Thymus (tissue), 11 donors: ENCODE measurements at regions not wholly inside any gene's neighbourhood (a gene's known extent, or its start where the extent isn't known, plus 50 kb on each side); places are given as distances from the start of the nearest gene placed in this dataset.

Source experiments
- DNase-seq, 9 donors: peaks; one replicate each; pipeline ENCODE4 v3.0.0-alpha.2; 2013; ENCODE audit warnings: low spot score in 9 of 9, low read depth in 6 of 9, missing footprints in 1 of 9
- H3K27ac ChIP-seq, 2 donors: one replicate each; pipeline ENCODE4 v1.5.1; 2013; ENCODE audit warnings: control low read depth in 1 of 2, low read depth in 1 of 2, low read length in 1 of 2, mild to moderate bottlenecking in 1 of 2, moderate library complexity in 1 of 2
- H3K27me3 ChIP-seq, 2 donors: one replicate each; pipeline ENCODE4 v1.5.1; 2013; ENCODE audit warnings: low read length in 1 of 2; ENCODE audit not compliant: control insufficient read depth in 2 of 2, insufficient read depth in 1 of 2
- H3K36me3 ChIP-seq, 2 donors: one replicate each; pipeline ENCODE4 v1.5.1; 2013; ENCODE audit warnings: low read length in 1 of 2, mild to moderate bottlenecking in 1 of 2, moderate library complexity in 1 of 2; ENCODE audit not compliant: control insufficient read depth in 2 of 2, insufficient read depth in 2 of 2
- H3K4me1 ChIP-seq, 2 donors: one replicate each; pipeline ENCODE4 v1.5.1; 2013; ENCODE audit warnings: low read length in 2 of 2; ENCODE audit not compliant: control insufficient read depth in 2 of 2, insufficient read depth in 2 of 2
- H3K4me3 ChIP-seq, 2 donors: one replicate each; pipeline ENCODE4 v1.5.1; 2013; ENCODE audit warnings: low read length in 2 of 2, control low read depth in 1 of 2, mild to moderate bottlenecking in 1 of 2
- H3K9me3 ChIP-seq, 2 donors: one replicate each; pipeline ENCODE4 v1.5.1; 2013; ENCODE audit warnings: low read length in 1 of 2, mild to moderate bottlenecking in 1 of 2; ENCODE audit not compliant: control insufficient read depth in 2 of 2, insufficient read depth in 1 of 2
- WGBS: extraction: QIAGEN DNeasy Blood & Tissue Kit; methylation state at CpG from one replicate; pipeline ENCODE4 v1.1.7; 2013; 5-methylcytosine and 5-hydroxymethylcytosine counted together
- donor health status: healthy.

- Histone ChIP-seq H3K27ac (no peak overlapping the region), H3K4me1 (no peaks in the 10 kb centered on the region), H3K36me3 (no peaks in the 10 kb centered on the region), H3K9me3 (peaks cover 0 to 4% of the 10 kb centered on the region in 2 donors), H3K4me3 (no peak overlapping the region), H3K27me3 (no peaks in the 10 kb centered on the region)
- DNase-seq: no peak
- 92% methylated on average over 4 of the region's 4 CpGs for WGBS
These were observed 425.5 kb downstream of the PCDH20 start for GRCh38 chr13:60990032-60990733.

- no peak overlapping the region for H3K4me3 ChIP-seq
- 95% methylated on average over 1 of the region's 1 CpG for WGBS
- no peaks in the 10 kb centered on the region for H3K4me1 ChIP-seq
- H3K9me3 ChIP-seq: peaks cover 0 to 5% of the 10 kb centered on the region in 2 donors
- no peaks in the 10 kb centered on the region for H3K36me3 ChIP-seq
- H3K27me3 ChIP-seq: no peaks in the 10 kb centered on the region
- no peak for DNase-seq
- H3K27ac ChIP-seq: no peak overlapping the region
These were observed 429.3 kb downstream of the PCDH20 start for GRCh38 chr13:60986301-60986700.

GRCh38 chr13:60981407-60981806 lies 434.2 kb downstream of the PCDH20 start:
- 93% methylated on average over 3 of the region's 3 CpGs for WGBS

GRCh38 chr13:60976367-60976766 lies 439.3 kb downstream of the PCDH20 start:
- H3K4me1 ChIP-seq: no peaks in the 10 kb centered on the region
- H3K36me3 ChIP-seq: no peaks in the 10 kb centered on the region
- peaks cover 0 to 7% of the 10 kb centered on the region in 2 donors for H3K9me3 ChIP-seq
- H3K27ac ChIP-seq: no peak overlapping the region
- H3K4me3 ChIP-seq: no peak overlapping the region
- no peak for DNase-seq
- H3K27me3 ChIP-seq: no peaks in the 10 kb centered on the region

More at GRCh38 chr13:60981407-60981806, 434.2 kb downstream of the PCDH20 start:
- H3K36me3 ChIP-seq: no peaks in the 10 kb centered on the region
- H3K9me3 ChIP-seq: peaks cover 0 to 7% of the 10 kb centered on the region in 2 donors
- no peak overlapping the region for H3K27ac ChIP-seq
- H3K27me3 ChIP-seq: no peaks in the 10 kb centered on the region
- H3K4me1 ChIP-seq: no peaks in the 10 kb centered on the region
- DNase-seq: no peak
- H3K4me3 ChIP-seq: no peak overlapping the region

- Histone ChIP-seq H3K27me3 (no peaks in the 10 kb centered on the region), H3K4me3 (no peak overlapping the region), H3K27ac (no peak overlapping the region), H3K4me1 (no peaks in the 10 kb centered on the region), H3K36me3 (no peaks in the 10 kb centered on the region), H3K9me3 (peaks cover 0 to 3% of the 10 kb centered on the region in 2 donors)
- no peak for DNase-seq
- 13% methylated on average over 1 of the region's 1 CpG for WGBS
These were observed 441.4 kb downstream of the PCDH20 start for GRCh38 chr13:60974296-60974695.

- DNase-seq: no peak
- WGBS: 83% methylated on average over 6 of the region's 6 CpGs
- Histone ChIP-seq H3K27me3 (no peaks in the 10 kb centered on the region), H3K27ac (no peak overlapping the region), H3K4me3 (no peak overlapping the region), H3K9me3 (peaks cover 0 to 3% of the 10 kb centered on the region in 2 donors), H3K36me3 (no peaks in the 10 kb centered on the region), H3K4me1 (no peaks in the 10 kb centered on the region)
These were observed 442.1 kb downstream of the PCDH20 start for GRCh38 chr13:60973529-60973928.

GRCh38 chr13:60970736-60971135 lies 444.9 kb downstream of the PCDH20 start:
- H3K9me3 ChIP-seq: peaks cover 0 to 3% of the 10 kb centered on the region in 2 donors
- no peak overlapping the region for H3K4me3 ChIP-seq
- no peaks in the 10 kb centered on the region for H3K27me3 ChIP-seq
- no peak for DNase-seq
- H3K27ac ChIP-seq: no peak overlapping the region
- H3K36me3 ChIP-seq: no peaks in the 10 kb centered on the region
- no peaks in the 10 kb centered on the region for H3K4me1 ChIP-seq
- 77% methylated on average over 4 of the region's 4 CpGs for WGBS

- no peak for DNase-seq
- Histone ChIP-seq H3K27me3 (no peaks in the 10 kb centered on the region), H3K36me3 (no peaks in the 10 kb centered on the region), H3K4me3 (no peak overlapping the region), H3K4me1 (no peaks in the 10 kb centered on the region), H3K9me3 (peaks cover 0 to 3% of the 10 kb centered on the region in 2 donors), H3K27ac (no peak overlapping the region)
- WGBS: 75% methylated on average over 2 of the region's 2 CpGs
These were observed 446.0 kb downstream of the PCDH20 start for GRCh38 chr13:60969656-60970055.

- H3K4me1 ChIP-seq: no peaks in the 10 kb centered on the region
- no peak for DNase-seq
- no peak overlapping the region for H3K4me3 ChIP-seq
- no peaks in the 10 kb centered on the region for H3K9me3 ChIP-seq
- H3K27ac ChIP-seq: no peak overlapping the region
- WGBS: 90% methylated on average over 2 of the region's 2 CpGs
- no peaks in the 10 kb centered on the region for H3K27me3 ChIP-seq
- H3K36me3 ChIP-seq: no peaks in the 10 kb centered on the region
These were observed 456.2 kb downstream of the PCDH20 start for GRCh38 chr13:60959427-60959826.
